Astrocyte (in vitro differentiated cells and primary cell): ENCODE measurements at regions not wholly inside any gene's neighbourhood (a gene's known extent, or its start where the extent isn't known, plus 50 kb on each side); places are given as distances from the start of the nearest gene placed in this dataset.

Experiments used
- DNase-seq: peaks from one replicate; pipeline ENCODE4 v3.0.0-alpha.2; 2010; ENCODE audit warnings: low read depth
- FAIRE-seq: peaks from 2 replicates; lab custom pipeline; 2011; peaks lifted over from hg19 to GRCh38; lab: Jason Lieb, UNC
- H2AFZ ChIP-seq: 2 replicates; pipeline ENCODE4 v1.6.0; 2012; ENCODE audit warnings: low read depth, low read length, inconsistent platforms
- H3K27ac ChIP-seq: 2 replicates; pipeline ENCODE4 v1.5.1; 2011; ENCODE audit warnings: low read depth, low read length, inconsistent platforms
- H3K27me3 ChIP-seq: 2 replicates; pipeline ENCODE4 v1.6.0; 2011; ENCODE audit warnings: low read length, inconsistent platforms; ENCODE audit not compliant: insufficient read depth
- H3K36me3 ChIP-seq: 2 replicates; pipeline ENCODE4 v1.5.1; 2011; ENCODE audit warnings: low read length, inconsistent platforms; ENCODE audit not compliant: insufficient read depth
- H3K4me1 ChIP-seq: 2 replicates; pipeline ENCODE4 v1.5.1; 2011; ENCODE audit warnings: low read length, inconsistent platforms; ENCODE audit not compliant: insufficient read depth
- H3K4me2 ChIP-seq: 2 replicates; pipeline ENCODE4 v1.6.0; 2012; ENCODE audit warnings: low read length, inconsistent platforms
- H3K4me3 ChIP-seq: 2 replicates; pipeline ENCODE4 v1.5.1; 2011; ENCODE audit warnings: low read depth, mild to moderate bottlenecking, low read length, inconsistent platforms; ENCODE audit not compliant: insufficient read depth
- H3K79me2 ChIP-seq: 2 replicates; pipeline ENCODE4 v1.6.0; 2012; ENCODE audit warnings: mild to moderate bottlenecking, low read length, inconsistent platforms; ENCODE audit not compliant: insufficient read depth
- H3K9ac ChIP-seq: 2 replicates; pipeline ENCODE4 v1.6.0; 2012; ENCODE audit warnings: mild to moderate bottlenecking, low read length, inconsistent platforms
- H3K9me3 ChIP-seq: 2 replicates; pipeline ENCODE4 v1.5.1; 2012; ENCODE audit warnings: low read depth, mild to moderate bottlenecking, low read length, inconsistent platforms; ENCODE audit not compliant: insufficient read depth
- H4K20me1 ChIP-seq: 2 replicates; pipeline ENCODE4 v1.6.0; 2012; ENCODE audit warnings: low read length, inconsistent platforms; ENCODE audit not compliant: insufficient read depth
- H3K27ac Mint-ChIP-seq: one replicate; pipeline ENCODE4 v1.8.0; 2021; ENCODE audit warnings: mild to moderate bottlenecking, mixed read lengths; ENCODE audit not compliant: unreplicated experiment
- H3K27me3 Mint-ChIP-seq: one replicate; pipeline ENCODE4 v1.8.0; 2021; ENCODE audit warnings: low read depth, mixed read lengths; ENCODE audit not compliant: unreplicated experiment
- H3K36me3 Mint-ChIP-seq: one replicate; pipeline ENCODE4 v1.8.0; 2021; ENCODE audit warnings: low read depth, mixed read lengths; ENCODE audit not compliant: unreplicated experiment
- H3K4me1 Mint-ChIP-seq: one replicate; pipeline ENCODE4 v1.8.0; 2021; ENCODE audit warnings: low read depth, mixed read lengths; ENCODE audit not compliant: unreplicated experiment
- H3K4me3 Mint-ChIP-seq: one replicate; pipeline ENCODE4 v1.8.0; 2021; ENCODE audit warnings: mild to moderate bottlenecking, moderate library complexity, mixed read lengths; ENCODE audit not compliant: unreplicated experiment
- H3K9me3 Mint-ChIP-seq: one replicate; pipeline ENCODE4 v1.8.0; 2021; ENCODE audit warnings: mild to moderate bottlenecking, mixed read lengths; ENCODE audit not compliant: unreplicated experiment
- CTCF ChIP-seq: IDR thresholded peaks from 2 replicates; pipeline ENCODE4 v1.5.1; 2011; ENCODE audit warnings: low read depth, mild to moderate bottlenecking, inconsistent platforms, low read length, moderate library complexity; ENCODE audit not compliant: insufficient read depth
- EZH2 ChIP-seq: IDR thresholded peaks from 2 replicates; pipeline ENCODE4 v1.6.1; 2012; ENCODE audit warnings: mild to moderate bottlenecking, low read length, inconsistent platforms; ENCODE audit not compliant: insufficient read depth

DNA sequence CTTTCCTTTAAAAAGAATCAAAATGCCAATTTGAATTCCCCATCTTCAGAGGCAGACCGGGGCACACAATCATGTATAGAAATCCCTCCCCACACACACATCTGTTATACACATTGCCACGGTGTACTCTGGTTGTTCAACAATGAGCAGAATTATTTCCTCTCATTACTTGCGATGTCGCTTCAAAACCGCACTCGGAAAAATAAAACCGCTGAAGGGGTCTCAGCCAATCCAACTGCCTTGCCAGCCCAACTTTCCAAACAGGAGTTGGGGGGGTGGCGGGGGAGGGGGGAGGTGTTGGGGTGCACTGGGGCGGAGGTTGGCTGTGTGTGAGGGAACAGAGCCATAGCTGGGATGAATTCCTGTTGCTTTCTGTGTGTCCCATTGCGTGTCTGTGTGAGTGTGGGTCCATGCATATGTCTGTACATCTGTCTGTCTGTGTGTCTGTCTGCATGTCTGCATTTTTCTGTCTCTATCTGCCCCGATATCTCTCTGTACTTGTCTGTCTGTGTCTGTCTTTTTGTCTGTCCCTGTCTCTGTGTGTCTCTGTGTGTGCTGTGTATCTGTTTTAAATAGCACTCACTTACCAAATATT is 163.6 kb upstream of the TBX3 start:
- H3K4me2 ChIP-seq = no peak overlapping the region
- Mint-ChIP-seq H3K4me1 (peaks cover 6% of the 10 kb centered on the region), H3K4me3 (no peak overlapping the region), H3K27me3 (peaks cover 6% of the 10 kb centered on the region), H3K36me3 (no peaks in the 10 kb centered on the region), H3K9me3 (no peaks in the 10 kb centered on the region), H3K27ac (no peak overlapping the region)
- H3K4me1 ChIP-seq = no peaks in the 10 kb centered on the region
- H2AFZ ChIP-seq = no peak overlapping the region
- no peak overlapping the region for H3K4me3 ChIP-seq
- no peaks in the 10 kb centered on the region for H3K9me3 ChIP-seq
- DNase-seq (no peak), FAIRE-seq (no peak)
- no peaks in the 10 kb centered on the region for H4K20me1 ChIP-seq
- no peaks in the 10 kb centered on the region for H3K27me3 ChIP-seq
- TF ChIP-seq EZH2 (no peak), CTCF (no peak)
- no peak overlapping the region for H3K9ac ChIP-seq
- H3K27ac ChIP-seq = no peak overlapping the region
- no peaks in the 10 kb centered on the region for H3K79me2 ChIP-seq
- no peaks in the 10 kb centered on the region for H3K36me3 ChIP-seq

DNA sequence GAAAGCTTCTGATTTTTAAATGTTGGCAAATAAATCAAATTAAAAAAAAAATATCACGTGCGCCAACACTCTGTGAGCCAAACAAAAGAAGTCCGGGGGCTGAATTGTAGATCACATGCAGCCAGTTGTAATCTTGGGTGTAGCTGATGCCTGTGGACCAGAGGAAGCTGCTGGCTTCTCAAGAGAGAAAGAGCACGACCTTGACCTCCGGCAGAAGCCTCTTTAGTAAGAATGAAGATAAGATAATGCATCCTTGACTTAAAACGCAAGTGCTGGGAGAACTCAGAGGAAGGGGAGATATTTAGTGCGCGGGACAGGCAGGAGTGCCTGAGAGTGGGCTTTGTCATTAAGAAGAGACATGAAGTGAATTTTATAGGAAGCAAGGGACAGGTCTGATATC is 162.8 kb upstream of the TBX3 start:
- Mint-ChIP-seq H3K4me1 (peaks cover 6% of the 10 kb centered on the region), H3K27ac (no peak overlapping the region), H3K9me3 (no peaks in the 10 kb centered on the region), H3K27me3 (peaks cover 6% of the 10 kb centered on the region), H3K4me3 (no peak overlapping the region), H3K36me3 (no peaks in the 10 kb centered on the region)
- H3K9me3 ChIP-seq = no peaks in the 10 kb centered on the region
- FAIRE-seq (no peak), DNase-seq (no peak)
- no peak overlapping the region for H3K4me3 ChIP-seq
- no peak overlapping the region for H3K27ac ChIP-seq
- H3K9ac ChIP-seq = no peak overlapping the region
- TF ChIP-seq CTCF (no peak), EZH2 (no peak)
- H3K4me1 ChIP-seq = no peaks in the 10 kb centered on the region
- no peaks in the 10 kb centered on the region for H3K36me3 ChIP-seq
- no peaks in the 10 kb centered on the region for H3K27me3 ChIP-seq
- H3K79me2 ChIP-seq = no peaks in the 10 kb centered on the region
- H4K20me1 ChIP-seq = no peaks in the 10 kb centered on the region
- H3K4me2 ChIP-seq = no peak overlapping the region
- no peak overlapping the region for H2AFZ ChIP-seq

DNA sequence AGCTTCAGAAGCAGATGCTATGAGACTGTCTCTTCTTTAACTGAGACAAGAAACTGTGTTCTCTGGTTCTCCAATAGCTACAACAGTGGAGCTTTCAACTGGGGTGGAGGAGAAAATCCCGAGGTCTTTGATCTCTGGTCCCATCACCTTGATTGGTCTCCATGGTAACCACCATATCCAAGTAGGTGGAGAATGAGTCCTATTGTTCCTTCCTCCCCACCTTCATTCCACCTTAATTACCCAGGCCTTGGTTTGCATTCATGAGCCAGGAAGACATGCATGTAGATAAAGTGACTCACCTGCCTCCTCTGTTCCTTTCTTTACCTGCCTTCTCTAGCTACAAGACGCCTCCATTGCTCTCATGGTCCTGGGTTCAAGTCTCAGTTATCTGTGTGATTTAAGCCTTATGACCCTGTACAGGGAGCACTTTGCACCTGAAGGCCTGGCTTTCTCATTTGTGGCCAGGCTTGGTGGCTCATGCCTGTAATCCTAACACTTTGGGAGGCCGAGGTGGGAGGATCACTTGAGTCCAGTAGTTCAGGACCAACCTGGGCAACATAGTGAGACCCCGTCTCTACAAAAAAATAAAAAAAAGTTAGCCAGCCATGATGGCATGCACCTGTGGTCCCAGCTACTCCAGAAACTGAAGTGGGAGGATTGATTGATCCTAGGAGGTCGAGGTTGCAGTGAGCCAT is 157.7 kb upstream of the TBX3 start:
- Mint-ChIP-seq H3K4me3 (no peak overlapping the region), H3K4me1 (no peaks in the 10 kb centered on the region), H3K9me3 (no peaks in the 10 kb centered on the region), H3K27ac (no peak overlapping the region), H3K36me3 (no peaks in the 10 kb centered on the region), H3K27me3 (peaks cover 3% of the 10 kb centered on the region)
- H3K4me1 ChIP-seq = no peaks in the 10 kb centered on the region
- no peaks in the 10 kb centered on the region for H3K27me3 ChIP-seq
- H3K79me2 ChIP-seq = no peaks in the 10 kb centered on the region
- no peak overlapping the region for H3K4me2 ChIP-seq
- H3K4me3 ChIP-seq = no peak overlapping the region
- H3K9ac ChIP-seq = no peak overlapping the region
- TF ChIP-seq EZH2 (no peak), CTCF (no peak)
- H3K36me3 ChIP-seq = no peaks in the 10 kb centered on the region
- no peaks in the 10 kb centered on the region for H3K9me3 ChIP-seq
- FAIRE-seq (no peak), DNase-seq (no peak)
- H4K20me1 ChIP-seq = no peaks in the 10 kb centered on the region
- no peak overlapping the region for H2AFZ ChIP-seq
- H3K27ac ChIP-seq = no peak overlapping the region
